GM20431 (cell line): ENCODE measurements at regions not wholly inside any gene's neighbourhood (a gene's known extent, or its start where the extent isn't known, plus 50 kb on each side); places are given as distances from the start of the nearest gene placed in this dataset.

Experiments used
- in situ Hi-C: fragments of 300-500 bp; cut with MseI, MboI; formaldehyde crosslinking; loops from one replicate; pipeline ENCODE4 v1.15.0; 2020; ENCODE audit warnings: low sequenced_read_pairs; ENCODE audit not compliant: unreplicated experiment

DNA sequence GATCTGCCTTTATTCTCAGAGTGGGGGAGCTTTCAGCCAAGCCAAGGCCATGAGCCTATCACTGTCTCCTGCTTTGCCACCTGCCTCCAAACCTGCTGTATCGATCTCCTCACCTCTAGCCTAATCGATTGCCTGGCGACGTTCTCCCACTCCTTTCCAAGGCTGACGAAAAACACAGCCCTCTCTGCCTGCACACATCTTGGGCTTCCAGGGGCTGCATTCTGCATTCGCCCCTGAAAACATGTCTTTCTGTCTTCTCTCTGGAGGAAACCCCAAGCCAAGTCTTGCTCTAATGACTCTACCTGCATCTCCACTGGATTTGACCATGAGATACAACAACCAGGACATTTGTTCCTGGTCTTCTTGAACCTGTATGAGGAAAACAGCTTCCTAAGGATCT, 540.7 kb downstream of the BCL11B start:
- in situ Hi-C loops, result no loop called here

GRCh38 chr14:98731701-98732100, 540.3 kb downstream of the BCL11B start:
- in situ Hi-C loops, result no loop called here

GRCh38 chr14:98733536-98733935, 538.5 kb downstream of the BCL11B start:
- in situ Hi-C loops, result no loop called here

- in situ Hi-C loops, result no loop called here
Measured at GRCh38 chr14:98736701-98737338, 535.2 kb downstream of the BCL11B start.

- in situ Hi-C loops, result no loop called here
Measured at GRCh38 chr14:98741523-98741922, 530.5 kb downstream of the BCL11B start.

GRCh38 chr14:98742001-98742400, 530.0 kb downstream of the BCL11B start:
- in situ Hi-C loops, result no loop called here

DNA sequence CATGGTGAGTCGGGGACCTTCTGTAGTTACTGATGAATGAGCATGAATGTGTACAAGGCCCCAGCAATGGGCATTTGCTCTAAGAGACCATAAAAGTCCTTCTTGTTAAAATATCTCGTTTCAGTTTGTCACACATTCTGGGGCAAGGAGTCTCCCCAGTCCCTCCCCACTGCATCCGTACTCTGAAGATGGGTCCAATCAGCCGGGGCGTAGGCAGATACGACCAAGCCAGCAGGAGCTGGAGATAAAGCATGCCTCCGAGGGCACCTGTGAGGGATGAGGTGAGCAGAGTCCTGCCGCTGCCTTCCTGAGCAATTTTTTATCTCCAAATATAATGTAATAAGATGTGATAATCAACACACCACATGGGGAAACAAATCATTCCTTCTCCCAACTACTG, 528.5 kb downstream of the BCL11B start:
- in situ Hi-C loops, result no loop called here

DNA sequence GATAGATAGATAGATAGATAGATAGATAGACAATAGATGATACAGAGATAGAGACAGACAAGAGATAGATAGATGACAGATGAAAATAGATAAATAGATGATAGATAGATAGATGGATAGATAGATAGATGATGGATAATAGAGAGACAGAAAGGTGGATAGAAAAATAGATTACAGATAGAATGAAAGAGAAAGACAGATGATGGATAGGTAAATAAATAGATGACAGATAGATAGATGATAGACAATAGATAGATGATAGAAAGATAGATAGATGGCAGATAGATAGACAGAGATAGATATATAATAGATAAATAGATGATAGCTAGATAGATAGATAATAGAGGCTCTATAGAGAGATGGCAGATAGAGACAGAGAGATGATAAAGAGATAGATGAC, 523.0 kb downstream of the BCL11B start:
- in situ Hi-C loops, result no loop called here

GRCh38 chr14:98751110-98751509, 520.9 kb downstream of the BCL11B start:
- in situ Hi-C loops, result no loop called here

GRCh38 chr14:98752660-98753059, 519.3 kb downstream of the BCL11B start:
- in situ Hi-C loops, result no loop called here

DNA sequence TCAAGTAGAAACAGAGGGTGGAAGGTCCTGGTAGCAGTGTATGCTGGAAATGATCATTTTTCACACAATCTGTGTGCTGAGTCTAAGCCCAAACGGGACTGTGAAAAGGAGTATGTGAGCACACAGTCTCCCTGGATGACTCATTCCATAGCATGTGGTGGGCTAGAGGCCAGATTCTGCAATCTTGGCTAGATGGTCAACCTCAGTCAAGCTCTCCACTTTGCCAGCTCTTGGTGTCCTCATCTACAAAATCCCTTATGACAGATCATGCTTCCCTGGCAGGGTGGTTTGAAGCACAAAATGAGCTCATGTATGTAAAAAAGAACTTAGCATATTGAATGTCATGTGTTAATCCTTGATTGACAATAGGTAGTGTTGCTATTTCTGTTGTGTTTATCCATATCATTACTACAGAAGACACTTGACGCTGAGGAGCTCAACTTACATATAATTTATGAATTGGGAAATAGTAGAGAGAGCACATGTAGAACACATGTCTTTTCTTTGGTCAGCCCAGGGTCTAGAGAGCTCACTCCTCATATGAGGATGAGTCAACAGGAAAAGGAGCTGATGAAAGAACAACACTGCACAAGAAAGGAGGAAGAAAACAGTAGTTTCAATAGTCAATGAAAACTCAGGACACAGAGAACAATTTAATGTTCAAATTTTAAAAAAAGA, 517.5 kb downstream of the BCL11B start:
- in situ Hi-C loops, result no loop called here

DNA sequence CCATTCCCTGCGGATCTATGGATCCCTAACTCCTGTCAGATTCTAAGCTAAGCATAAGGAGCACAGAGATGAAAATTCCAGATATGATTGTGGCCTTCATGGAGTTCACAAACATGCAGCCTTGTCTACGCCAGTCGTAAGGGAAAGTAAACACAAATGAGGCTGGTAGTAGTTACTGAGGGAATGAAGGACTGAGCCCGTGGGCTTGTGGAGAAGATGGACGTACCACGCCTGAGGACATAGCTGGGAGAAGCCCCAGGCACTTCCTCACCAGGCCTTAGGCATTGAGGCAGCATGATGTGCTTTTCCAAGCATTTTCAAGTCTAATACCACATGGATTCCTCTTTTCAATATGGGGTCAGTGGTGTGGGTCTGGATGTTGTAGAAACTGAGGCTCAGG, 515.2 kb downstream of the BCL11B start:
- in situ Hi-C loops, result no loop called here

GRCh38 chr14:98758440-98758839, 513.6 kb downstream of the BCL11B start:
- in situ Hi-C loops, result no loop called here

DNA sequence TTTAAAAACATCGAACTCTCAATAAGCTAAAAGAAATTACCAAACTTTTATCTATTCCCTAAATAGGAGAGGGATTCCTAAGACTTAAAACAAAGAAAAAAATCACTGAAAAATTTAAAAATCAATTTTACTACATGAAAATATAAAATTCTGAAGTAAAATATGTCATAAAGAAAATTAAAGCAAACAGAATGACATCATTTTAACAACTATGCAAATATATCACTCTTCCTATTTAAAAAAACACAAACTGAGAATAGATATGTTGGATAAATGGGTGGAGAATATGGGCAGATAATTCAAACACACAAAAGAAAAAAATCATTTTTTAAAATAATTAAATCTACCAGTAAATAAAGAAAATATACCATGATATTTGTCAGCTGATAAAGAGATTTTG, 510.0 kb downstream of the BCL11B start:
- in situ Hi-C loops, result no loop called here

DNA sequence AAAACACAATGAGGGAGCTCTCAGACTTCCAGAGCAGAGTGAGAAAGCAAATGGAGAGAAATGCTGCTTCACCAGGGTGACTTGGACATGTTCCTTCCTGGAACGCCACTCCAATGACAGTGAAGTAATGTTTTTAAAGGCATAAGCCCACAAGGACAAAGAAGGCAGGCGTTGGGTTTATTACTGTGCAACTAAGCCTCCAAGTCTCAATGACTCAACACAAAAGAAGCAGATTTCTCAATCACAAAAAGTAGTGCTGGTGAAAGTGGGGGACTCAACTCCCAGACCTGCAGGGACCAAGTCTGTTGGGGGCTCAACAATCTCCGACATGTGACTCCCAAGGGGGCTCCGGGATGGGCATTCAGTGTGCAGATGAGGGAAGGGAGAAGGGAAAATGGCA, 505.2 kb downstream of the BCL11B start:
- in situ Hi-C loops, result no loop called here

DNA sequence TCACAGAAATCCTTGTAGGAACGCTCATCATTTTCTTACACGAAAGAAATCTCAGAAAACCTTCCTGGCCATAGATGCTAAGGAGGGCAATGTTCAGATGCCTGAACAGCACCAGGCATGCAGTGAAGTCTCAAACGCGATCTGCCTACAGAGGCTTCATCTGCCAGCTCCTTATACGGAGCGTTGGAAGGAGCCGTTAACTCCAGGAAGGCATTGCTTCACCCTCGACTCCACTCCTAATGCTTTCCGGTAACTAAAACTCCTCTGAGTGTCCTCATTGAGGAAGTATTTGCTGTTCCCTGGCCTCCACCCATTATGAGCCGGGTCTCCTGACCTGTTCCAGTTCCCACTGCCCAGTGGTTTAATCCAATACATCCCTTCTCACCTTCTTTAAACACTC, 502.7 kb downstream of the BCL11B start:
- in situ Hi-C loops, result no loop called here

GRCh38 chr14:98770151-98770550, 501.8 kb downstream of the BCL11B start:
- in situ Hi-C loops, result no loop called here

DNA sequence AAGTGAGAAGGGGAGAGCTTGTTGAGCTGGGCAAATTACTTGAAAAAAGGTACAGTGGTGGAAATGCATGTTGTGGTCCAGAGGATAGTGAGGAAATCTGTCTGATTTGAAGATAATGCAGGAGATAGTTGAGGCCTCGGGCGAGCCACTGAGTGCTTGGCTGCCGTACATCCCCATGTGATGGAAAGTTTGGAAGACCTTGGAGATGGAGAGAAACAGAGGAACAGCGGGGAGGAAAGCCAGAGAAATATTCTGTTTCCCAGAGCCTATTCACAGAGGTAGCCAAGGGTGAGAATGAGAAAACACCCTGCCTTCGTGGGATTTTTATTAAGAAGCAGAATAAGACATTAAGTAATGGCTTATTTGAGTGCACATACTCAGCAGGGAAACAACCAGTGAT, 498.2 kb downstream of the BCL11B start:
- in situ Hi-C loops, result no loop called here

DNA sequence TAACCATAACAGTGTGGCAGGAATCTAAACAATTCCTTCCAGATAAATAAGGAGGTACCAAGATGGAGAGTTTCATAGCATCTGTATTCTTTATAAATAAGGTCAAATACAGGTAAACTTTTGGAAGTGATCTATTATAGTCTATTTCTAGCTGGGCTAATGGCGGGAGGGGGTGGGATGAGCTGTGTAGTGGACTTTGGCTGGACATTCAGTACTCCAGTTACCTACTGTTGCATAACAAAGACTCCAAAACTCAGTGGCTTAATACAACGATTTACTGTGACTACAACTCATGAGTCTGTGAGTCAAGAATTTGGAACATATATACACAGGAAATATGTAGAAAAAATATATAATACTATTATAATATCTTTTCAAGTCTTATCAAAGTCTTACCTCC, 496.1 kb downstream of the BCL11B start:
- in situ Hi-C loops, result no loop called here

DNA sequence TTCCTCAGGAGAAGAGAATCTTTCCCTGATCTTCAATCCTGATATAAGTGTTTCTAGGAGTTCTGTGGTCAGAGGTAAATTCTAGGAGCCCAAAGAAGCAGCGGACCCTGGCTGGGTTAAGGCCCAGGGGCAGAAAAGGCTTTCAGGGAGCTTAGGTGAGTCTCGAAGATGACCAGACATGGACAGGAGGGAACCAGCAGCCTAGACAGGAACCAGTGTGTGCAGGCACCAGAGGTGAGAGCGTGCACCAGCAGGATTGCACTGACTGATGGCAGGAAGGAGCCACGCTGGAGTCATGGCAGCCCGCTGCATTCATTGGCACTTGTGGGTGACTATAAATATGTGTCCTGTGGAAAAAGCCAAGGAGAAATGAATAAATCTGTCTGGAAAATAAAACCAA, 489.9 kb downstream of the BCL11B start:
- in situ Hi-C loops, result no loop called here

GRCh38 chr14:98785578-98785977, 486.4 kb downstream of the BCL11B start:
- in situ Hi-C loops, result no loop called here

DNA sequence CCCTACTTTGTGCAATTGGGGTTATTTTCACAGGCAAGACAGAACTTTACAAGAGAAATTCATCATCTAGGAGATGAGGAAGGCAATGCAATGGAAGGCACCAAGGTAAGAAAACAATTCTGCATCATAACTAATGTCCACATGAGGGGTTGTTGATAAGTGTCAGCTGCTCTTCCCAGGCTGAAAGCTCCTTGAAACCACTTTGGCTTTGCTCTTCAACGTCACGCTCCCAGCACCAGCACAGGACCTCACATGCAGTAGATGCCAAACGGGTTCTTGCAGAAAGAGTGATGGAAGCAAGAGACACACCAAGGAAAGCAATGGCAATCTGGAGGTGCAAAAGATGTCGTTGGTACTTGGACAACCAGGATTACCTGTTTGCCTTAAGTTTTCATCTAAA, 485.5 kb downstream of the BCL11B start:
- in situ Hi-C loops, result no loop called here
